ENCODE measurements at regions not wholly inside any gene's neighbourhood (a gene's known extent, or its start where the extent isn't known, plus 50 kb on each side); places are given as distances from the start of the nearest gene placed in this dataset.

GRCh38 chr9:99678566-99678965, 143.1 kb upstream of the NR4A3 start:
- DNase-seq (ENCODE audit: low read depth in 1 of 2, low spot score in 1 of 2), result no peak

DNA sequence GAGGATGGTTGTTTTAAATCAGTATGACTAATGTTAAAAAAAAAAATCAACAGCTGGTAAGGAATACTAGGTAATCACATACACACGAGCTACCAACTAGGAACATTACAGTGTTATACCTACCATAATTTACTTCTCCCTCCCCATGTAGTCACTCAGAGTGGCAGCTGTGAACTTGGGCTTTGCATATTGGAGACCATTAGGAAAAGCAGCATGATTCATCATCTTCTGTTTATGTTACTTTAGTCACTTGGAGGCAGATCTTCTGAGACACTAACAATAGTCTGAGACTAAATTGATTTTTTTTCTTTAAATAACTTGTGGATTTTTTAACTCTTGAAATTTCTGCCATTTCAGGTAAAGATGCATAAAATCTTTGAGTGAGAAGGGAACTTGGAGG, 141.5 kb upstream of the NR4A3 start:
- DNase-seq (ENCODE audit: low read depth in 1 of 2, low spot score in 1 of 2), result no peak

DNA sequence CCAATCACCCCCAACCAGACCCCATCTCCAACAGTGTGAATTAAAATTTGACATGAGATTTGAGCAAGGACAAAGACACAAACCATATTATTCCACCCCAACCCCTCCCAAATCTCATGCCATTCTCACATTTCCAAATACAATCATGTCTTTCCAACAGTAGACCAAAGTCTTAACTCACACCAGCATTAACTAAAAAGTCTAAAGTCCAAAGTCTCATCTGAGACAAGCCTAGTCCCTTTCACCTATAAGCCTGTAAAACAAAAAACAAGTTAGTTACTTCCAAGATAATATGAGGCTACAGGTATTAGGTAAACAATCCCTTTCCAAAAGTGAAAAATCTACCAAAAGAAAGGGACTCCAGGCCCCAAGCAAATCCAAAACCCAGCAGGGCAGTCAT, 140.6 kb upstream of the NR4A3 start:
- DNase-seq (ENCODE audit: low read depth in 1 of 2, low spot score in 1 of 2), result no peak

GRCh38 chr9:99682378-99682777, 139.3 kb upstream of the NR4A3 start:
- DNase-seq (ENCODE audit: low read depth in 1 of 2, low spot score in 1 of 2), result no peak

DNA sequence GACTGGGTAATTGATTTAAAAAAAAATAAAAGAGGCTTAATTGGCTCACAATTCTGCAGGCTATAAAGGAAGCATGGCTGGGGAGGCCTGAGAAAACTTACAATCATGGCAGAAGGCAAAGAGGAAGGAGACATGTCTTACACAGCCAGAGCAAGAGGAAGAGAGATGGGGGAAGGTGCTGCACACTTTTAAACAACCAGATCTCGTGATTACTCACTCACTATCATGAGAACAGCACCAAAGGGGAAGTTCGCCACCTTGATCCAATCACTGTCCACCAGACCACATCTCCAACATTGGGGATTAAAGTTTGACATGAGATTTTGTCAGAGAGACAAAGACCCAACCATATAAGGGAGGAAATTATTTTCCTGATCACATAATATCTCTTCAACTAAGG, 138.8 kb upstream of the NR4A3 start:
- DNase-seq (ENCODE audit: low read depth in 1 of 2, low spot score in 1 of 2), result no peak

GRCh38 chr9:99690573-99690972, 131.1 kb upstream of the NR4A3 start:
- DNase-seq (ENCODE audit: low read depth in 1 of 2, low spot score in 1 of 2), result no peak

DNA sequence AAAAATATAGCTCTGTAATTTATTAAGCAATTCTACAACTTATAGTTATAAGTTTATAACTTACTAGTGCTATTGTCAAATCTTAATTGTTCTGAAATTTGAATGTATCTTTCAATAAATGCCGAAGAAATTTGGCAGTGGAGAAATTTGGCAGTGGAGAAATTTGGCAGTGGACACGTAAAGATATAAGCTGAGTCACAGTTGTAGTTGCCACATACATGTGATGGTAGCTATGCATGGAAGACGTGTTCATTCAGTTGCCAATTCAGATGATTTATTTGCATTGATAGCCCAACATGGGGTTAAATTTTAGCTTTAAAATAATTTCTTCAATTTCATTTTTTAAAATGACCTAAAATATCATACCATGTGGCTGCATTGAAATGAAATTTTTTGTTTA, 127.8 kb upstream of the NR4A3 start:
- no peak for DNase-seq (ENCODE audit: low read depth in 1 of 2, low spot score in 1 of 2)

DNA sequence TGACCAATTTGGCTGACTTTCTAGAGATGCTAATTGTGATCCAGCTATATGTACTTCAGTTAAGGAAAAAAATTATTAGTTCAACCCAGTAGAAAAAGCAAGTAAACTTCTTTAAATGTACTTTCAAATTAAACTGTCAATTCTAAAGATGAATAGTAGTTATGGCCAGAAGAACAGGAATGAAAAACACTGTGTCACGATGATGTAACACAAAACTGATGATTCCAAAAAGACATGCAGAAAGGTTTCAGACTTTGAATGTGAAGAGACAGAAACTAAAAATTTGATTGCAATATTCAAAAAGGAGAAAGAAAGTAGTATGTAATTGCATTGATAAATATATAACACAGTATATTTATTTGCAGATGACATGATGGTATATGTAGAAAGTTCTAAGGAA, 127.3 kb upstream of the NR4A3 start:
- DNase-seq (ENCODE audit: low read depth in 1 of 2, low spot score in 1 of 2), result no peak

DNA sequence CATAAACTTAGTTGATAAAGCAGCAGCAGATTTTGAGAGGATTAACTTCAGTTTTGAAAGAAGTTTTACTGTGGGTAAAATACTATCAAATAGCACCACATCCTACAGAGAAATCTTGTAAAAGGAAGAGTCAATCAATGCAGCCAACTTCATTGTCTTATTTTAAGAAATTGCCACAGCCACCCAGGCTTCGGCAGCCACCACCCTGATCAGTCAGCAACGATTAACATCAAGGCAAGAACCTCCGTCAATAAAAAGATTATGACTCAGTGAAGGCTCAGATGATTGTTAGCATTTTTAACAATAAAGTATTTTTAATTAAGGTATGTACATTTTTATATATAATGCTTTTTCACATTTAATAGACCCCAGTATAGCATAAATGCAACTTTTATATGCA, 122.3 kb upstream of the NR4A3 start:
- no peak for DNase-seq (ENCODE audit: low read depth in 1 of 2, low spot score in 1 of 2)

DNA sequence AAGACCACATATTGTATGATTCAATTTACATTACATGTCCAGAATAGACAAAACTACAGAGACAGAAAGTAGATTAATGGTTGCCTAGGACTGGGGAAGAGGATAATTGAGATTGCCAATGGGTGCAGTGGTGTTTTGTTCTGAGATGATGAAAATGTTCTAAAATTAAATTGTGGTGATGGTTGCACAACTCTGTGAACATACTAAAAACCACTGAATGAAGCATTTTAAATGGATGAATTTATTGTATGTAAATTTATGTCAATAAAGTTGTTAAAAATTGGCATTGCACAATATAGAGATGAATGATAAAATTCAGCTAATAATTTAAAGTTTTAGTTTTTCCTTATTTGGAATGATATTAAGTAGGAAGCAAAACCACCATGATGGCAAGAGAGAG, 109.5 kb upstream of the NR4A3 start:
- no peak for DNase-seq (ENCODE audit: low read depth in 1 of 2, low spot score in 1 of 2)

GRCh38 chr9:99713838-99714306, 107.8 kb upstream of the NR4A3 start:
- no peak for DNase-seq (ENCODE audit: low read depth in 1 of 2, low spot score in 1 of 2)

DNA sequence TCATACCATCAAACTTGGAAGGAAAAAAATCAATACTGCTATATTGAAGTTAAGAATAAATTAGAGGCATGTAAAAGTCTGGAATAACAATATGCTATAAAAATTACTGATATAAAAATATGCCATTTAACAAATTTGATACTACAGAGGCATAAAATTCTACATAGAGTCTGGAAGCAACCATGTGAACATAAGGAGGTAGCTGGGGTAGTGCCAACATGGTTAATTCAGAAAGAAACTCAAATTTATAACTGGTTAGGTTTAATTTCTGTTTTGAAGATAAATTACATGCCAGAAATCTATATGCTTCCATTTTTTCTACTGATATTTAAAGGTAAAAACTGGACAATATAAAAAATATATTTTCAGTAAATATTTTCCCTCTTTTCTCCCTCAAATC, 103.1 kb upstream of the NR4A3 start:
- DNase-seq (ENCODE audit: low read depth in 1 of 2, low spot score in 1 of 2), result no peak

- no peak for DNase-seq (ENCODE audit: low read depth in 1 of 2, low spot score in 1 of 2)
Measured at GRCh38 chr9:99720455-99721050, 101.1 kb upstream of the NR4A3 start.

DNA sequence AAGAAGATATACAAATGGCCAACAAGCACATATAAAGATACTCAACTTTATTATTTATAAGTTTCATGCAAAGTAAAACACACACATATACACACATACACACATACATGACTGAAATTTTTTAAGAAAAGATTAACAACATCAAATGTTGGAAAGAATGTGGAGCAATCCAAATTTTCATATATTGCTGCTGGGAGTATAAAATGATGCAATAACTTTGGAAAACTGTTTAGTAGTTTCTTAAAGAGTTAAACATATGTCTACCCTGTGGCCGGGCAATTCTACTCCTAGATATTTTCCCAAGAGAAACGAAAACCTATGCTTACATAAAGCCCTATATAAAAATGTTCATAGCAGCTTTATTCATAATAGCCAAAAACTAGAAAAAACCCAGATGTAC, 99.8 kb upstream of the NR4A3 start:
- DNase-seq (ENCODE audit: low read depth in 1 of 2, low spot score in 1 of 2), result no peak

GRCh38 chr9:99722877-99723276, 98.8 kb upstream of the NR4A3 start:
- no peak for DNase-seq (ENCODE audit: low read depth in 1 of 2, low spot score in 1 of 2)

DNA sequence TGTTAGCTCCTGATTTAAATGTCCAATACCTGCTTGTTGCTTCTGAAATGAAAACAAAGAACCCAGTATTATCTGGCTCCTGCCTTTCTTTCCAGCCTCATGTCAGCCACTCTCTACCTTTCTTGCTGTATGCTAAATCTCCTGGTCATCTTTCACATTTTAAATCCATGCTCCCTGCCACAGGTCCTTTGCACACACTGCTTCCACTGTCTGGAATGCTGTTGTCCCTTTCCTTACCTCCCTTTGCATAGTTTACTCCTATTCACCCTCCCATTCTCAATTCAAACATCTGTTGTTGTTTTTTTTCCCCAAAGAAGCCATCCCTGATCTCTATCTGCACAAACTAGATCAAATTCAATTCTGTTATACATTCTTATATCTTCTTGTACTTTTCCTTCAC, 97.0 kb upstream of the NR4A3 start:
- no peak for DNase-seq (ENCODE audit: low read depth in 1 of 2, low spot score in 1 of 2)

DNA sequence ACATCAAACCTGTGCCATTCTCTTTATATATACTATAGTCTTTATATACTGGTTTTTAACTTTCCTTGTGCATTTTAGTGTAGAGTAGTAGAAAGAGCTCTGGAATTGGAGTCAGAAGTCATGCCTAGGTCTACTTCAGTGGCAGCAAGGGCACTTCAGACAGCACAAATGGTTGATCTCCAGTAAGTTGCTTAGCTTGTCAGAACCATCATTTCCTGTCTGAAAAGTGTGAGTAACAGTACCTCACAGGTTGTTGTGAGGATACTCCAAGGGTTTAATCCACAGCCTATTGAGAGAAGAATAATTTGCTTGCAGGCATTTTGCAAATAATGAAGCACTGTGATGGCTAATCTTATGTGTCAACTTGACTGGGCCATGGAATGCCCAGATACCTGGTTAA, 95.8 kb upstream of the NR4A3 start:
- DNase-seq (ENCODE audit: low read depth in 1 of 2, low spot score in 1 of 2), result no peak

DNA sequence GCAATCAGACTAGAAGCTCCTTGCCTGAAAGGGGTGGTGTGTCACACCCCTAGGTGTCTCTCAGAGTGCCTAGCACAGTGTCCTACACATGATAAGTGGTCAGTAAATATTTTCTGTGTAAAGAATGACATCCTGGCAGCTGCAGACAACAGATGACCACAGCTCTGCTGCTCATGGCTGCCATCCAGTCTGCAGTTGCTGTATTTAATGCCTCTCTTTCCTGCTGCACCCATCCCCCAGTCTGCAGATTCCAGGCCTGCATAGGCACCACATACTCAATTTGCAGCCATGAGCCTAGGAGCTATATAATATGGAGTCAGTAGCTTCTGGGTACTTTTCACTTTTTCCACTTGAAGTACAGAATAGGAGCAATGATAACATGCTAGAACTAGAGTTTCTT, 94.9 kb upstream of the NR4A3 start:
- DNase-seq (ENCODE audit: low read depth in 1 of 2, low spot score in 1 of 2), result no peak

DNA sequence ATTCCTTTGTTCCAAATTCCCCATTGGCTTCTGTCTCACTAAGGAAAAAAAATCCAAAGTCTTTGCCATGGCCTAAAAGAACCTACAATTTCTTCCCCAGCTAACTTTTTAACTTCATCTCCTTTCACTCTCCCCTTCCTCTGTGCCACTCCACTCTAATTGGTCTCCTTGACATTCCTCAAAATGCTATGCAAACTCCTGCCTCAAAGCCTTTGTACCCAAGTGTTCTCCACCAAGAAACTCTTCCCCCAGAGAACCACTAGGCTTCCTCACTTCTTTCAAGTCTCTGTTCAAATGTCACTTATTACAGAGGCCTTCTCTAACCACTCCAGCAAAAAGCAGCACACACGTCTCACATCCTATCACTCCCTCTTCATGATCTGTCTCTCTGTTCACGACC, 91.6 kb upstream of the NR4A3 start:
- no peak for DNase-seq (ENCODE audit: low read depth in 1 of 2, low spot score in 1 of 2)

GRCh38 chr9:99731950-99732349, 89.7 kb upstream of the NR4A3 start:
- no peak for DNase-seq (ENCODE audit: low read depth in 1 of 2, low spot score in 1 of 2)

DNA sequence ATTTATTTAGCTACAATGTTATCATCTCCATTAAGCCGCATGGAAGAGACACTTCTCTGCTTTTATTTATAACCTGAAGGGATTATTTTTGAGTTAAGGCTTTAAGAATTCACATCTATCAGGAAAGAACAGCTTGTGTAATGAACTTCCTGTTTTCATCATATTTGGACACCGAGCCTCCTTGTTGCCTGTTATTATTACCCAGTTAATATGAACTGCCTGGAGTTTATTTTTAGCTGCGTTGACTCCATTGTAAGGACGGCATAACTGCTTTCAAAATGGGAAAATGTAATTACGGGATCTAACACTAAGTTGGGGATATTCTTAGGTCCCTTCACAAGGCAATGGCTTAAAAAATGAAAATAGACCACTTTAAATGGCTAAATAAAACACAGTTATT, 89.0 kb upstream of the NR4A3 start:
- DNase-seq (ENCODE audit: low read depth in 1 of 2, low spot score in 1 of 2), result no peak

GRCh38 chr9:99735041-99735440, 86.6 kb upstream of the NR4A3 start:
- DNase-seq (ENCODE audit: low read depth in 1 of 2, low spot score in 1 of 2), result no peak

- DNase-seq (ENCODE audit: low read depth in 1 of 2, low spot score in 1 of 2), result no peak
Measured at GRCh38 chr9:99736291-99736690, 85.4 kb upstream of the NR4A3 start.

DNA sequence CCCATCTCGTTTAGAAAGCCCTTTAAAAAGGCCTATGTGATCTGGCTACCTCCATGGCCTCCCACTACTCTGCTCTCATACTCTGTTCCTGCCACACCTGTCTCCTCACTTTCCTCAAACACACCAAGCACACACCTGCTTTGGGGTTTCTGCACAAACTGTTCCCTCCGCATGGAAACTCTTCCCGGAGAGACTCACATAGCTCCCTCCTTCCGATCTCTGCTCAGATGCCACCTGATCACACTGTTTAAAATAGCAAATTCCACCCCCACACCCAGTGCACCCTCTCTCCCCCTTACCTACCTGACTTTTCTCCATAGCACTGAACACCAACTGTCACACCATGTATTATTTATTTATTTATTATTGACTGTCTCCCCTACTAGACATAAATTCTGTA, 84.0 kb upstream of the NR4A3 start:
- no peak for DNase-seq (ENCODE audit: low read depth in 1 of 2, low spot score in 1 of 2)

Data from stimulated activated CD4-positive, alpha-beta T cell treated with anti-CD3 and anti-CD28 coated beads, Interleukin-15, amount 100 ng/mL, for 1 hour (primary cell).